ENCODE measurements at regions not wholly inside any gene's neighbourhood (a gene's known extent, or its start where the extent isn't known, plus 50 kb on each side); places are given as distances from the start of the nearest gene placed in this dataset.

DNA sequence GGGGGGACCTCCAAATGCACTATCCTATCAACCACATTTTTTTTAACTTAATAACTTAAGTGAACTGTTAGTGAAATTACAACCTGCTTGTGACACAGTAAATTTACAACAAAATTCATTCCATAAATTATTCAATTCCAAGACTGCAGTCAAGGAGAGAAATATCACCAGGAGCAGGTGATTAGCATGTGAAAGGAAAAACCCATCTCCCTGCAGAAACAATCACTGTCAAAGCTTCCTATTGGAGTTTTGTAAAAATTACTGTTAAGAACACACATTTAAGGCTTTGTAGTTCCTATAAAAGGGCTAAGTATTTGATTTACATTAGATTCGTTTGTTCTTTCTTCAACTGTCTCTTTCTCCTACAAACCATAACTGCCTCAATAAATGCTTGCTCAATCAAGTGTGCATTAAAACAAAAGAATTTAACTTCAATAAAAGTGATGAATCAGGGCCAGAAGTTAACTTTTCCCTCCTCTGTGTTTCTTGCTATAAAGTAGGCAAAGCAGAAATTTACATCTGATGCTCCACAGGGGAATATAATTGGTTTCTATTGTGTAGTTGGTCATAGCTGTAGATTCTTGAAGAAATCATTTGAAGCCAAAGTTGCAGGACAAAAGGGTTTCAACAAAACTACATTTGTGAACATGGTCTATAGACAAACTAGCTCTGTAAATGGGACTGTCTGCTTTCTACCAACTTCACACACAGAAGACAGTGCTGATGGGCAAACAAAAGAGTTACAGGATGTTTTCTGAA lies 195.1 kb upstream of the PSMD7 start:
- no peaks in the 10 kb centered on the region for H3K27me3 ChIP-seq
- no peak overlapping the region for H3K27ac ChIP-seq (replicated peaks in 1 of 4)
- WGBS = 65% methylated on average over 1 of the region's 1 CpG
- H3K4me1 ChIP-seq = no peaks in the 10 kb centered on the region
- no peak overlapping the region for H3K4me3 ChIP-seq
- H3K36me3 ChIP-seq = no peaks in the 10 kb centered on the region
- no peaks in the 10 kb centered on the region for H3K9me3 ChIP-seq
- DNase-seq (ENCODE audit: extremely low spot score) = no peak
- intact Hi-C loops (cut with DNase I) = no loop called here
- TF ChIP-seq POLR2AphosphoS5 (IDR thresholded peaks at IDR 0.05) = no peak
- TF ChIP-seq POLR2A (IDR thresholded peaks at IDR 0.05; ENCODE audit: low read depth) = no peak
- TF ChIP-seq, protein P1, sequence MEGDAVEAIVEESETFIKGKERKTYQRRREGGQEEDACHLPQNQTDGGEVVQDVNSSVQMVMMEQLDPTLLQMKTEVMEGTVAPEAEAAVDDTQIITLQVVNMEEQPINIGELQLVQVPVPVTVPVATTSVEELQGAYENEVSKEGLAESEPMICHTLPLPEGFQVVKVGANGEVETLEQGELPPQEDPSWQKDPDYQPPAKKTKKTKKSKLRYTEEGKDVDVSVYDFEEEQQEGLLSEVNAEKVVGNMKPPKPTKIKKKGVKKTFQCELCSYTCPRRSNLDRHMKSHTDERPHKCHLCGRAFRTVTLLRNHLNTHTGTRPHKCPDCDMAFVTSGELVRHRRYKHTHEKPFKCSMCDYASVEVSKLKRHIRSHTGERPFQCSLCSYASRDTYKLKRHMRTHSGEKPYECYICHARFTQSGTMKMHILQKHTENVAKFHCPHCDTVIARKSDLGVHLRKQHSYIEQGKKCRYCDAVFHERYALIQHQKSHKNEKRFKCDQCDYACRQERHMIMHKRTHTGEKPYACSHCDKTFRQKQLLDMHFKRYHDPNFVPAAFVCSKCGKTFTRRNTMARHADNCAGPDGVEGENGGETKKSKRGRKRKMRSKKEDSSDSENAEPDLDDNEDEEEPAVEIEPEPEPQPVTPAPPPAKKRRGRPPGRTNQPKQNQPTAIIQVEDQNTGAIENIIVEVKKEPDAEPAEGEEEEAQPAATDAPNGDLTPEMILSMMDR (IDR thresholded peaks at IDR 0.05) = no peak
- TF ChIP-seq EP300 (IDR thresholded peaks at IDR 0.05) = no peak

DNA sequence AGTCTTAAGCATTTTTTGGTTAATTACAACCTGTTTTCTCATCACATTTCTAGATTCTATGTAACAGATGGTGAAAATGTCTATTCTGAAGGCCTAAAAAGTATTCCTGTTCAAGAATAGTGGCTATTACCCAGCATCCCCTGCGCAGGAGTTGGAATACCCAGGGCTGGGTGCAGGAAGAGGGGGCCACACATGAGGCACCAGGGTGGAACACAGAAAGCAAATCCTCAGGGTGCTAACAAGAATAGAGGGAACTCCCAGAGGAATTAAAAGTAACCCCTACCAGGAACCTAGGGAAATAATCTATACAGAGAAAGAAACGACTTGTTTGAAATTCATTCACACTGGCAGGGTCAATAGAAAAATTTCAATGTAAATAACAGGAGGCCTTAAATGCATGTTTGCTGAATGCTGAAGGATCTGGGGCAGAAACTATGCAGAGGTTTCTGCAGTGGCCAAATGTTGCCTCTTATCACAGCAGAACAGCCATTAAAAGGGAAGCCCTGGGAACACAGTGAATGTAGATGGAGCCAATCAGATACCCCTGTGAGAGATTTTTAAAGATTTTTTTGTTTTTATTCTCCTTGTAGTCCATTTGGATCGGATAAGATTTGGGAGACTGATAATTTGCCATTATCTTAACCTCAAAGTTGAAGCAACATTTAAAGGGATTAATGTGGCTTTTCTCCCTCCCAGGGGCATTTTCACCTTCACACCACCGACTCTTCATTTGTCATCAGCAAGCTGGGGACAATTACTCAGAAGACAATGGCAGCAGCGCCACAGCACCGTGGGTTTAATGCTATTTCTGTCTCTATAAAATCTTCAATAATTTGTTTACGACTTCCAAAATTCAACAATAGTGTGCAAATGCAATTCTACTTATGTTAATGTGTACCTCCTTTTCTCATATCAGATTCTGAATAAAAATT lies 196.0 kb upstream of the PSMD7 start:
- no peak for DNase-seq (ENCODE audit: extremely low spot score)
- H3K4me1 ChIP-seq = no peaks in the 10 kb centered on the region
- intact Hi-C loops (cut with DNase I) = no loop called here
- no peak overlapping the region for H3K27ac ChIP-seq (replicated peaks in 1 of 4)
- H3K36me3 ChIP-seq = no peaks in the 10 kb centered on the region
- TF ChIP-seq, protein P1 (IDR thresholded peaks at IDR 0.05) = no peak
- TF ChIP-seq POLR2A (IDR thresholded peaks at IDR 0.05; ENCODE audit: low read depth) (no peak), EP300 (IDR thresholded peaks at IDR 0.05) (no peak), POLR2AphosphoS5 (IDR thresholded peaks at IDR 0.05) (no peak)
- H3K27me3 ChIP-seq = no peaks in the 10 kb centered on the region
- no peaks in the 10 kb centered on the region for H3K9me3 ChIP-seq
- WGBS = 65% methylated on average over 7 of the region's 7 CpGs
- H3K4me3 ChIP-seq = no peak overlapping the region

DNA sequence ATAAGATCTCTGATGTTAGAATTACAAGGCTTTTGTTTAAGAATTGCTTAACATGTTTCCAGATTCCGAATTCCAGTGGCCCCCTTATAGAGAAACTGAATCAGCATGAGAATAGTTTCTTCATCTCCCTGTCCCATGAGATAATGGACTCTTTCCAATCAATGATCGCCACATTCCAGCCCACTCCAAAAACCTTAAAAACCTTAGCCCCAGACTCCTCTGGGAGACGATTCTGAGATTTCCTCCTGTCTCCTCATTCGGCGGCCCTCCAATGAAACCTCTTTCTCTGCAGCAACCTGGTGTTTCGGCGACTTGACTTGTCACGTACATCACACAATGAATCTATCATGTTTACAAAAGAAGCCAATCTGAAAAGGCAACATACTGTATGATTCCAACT lies 197.1 kb upstream of the PSMD7 start:
- intact Hi-C loops (cut with DNase I) = no loop called here
- TF ChIP-seq POLR2A (IDR thresholded peaks at IDR 0.05; ENCODE audit: low read depth) (no peak), POLR2AphosphoS5 (IDR thresholded peaks at IDR 0.05) (no peak), EP300 (IDR thresholded peaks at IDR 0.05) (no peak)
- TF ChIP-seq, protein P1 (IDR thresholded peaks at IDR 0.05) = no peak
- DNase-seq (ENCODE audit: extremely low spot score) = no peak

DNA sequence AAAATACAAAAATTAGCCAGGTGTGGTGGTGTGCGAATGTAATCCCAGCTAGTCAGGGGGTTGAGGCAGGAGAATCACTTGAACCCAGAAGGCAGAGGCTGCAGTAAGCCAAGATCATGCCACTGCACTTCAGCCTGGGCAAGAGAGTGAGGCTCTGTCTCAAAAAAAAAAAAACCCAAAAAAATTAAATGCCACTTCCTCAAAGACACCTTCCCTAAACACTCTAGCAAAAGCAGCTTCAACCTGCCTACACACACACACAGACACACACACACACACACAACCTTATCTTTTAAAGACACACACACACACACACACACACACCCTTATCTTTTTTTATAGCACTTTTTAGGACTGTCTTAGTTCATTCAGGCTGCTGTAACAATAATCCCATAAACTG lies 201.7 kb upstream of the PSMD7 start:
- H3K4me3 ChIP-seq = no peak overlapping the region
- H3K9me3 ChIP-seq = no peaks in the 10 kb centered on the region
- H3K36me3 ChIP-seq = no peaks in the 10 kb centered on the region
- 100% methylated on average over 1 of the region's 1 CpG for WGBS
- no peak for TF ChIP-seq EP300 (IDR thresholded peaks at IDR 0.05)
- TF ChIP-seq POLR2A (IDR thresholded peaks at IDR 0.05; ENCODE audit: low read depth) = no peak
- no peak for TF ChIP-seq POLR2AphosphoS5 (IDR thresholded peaks at IDR 0.05)
- TF ChIP-seq, protein P1 (IDR thresholded peaks at IDR 0.05) = no peak
- DNase-seq (ENCODE audit: extremely low spot score) = no peak
- no peaks in the 10 kb centered on the region for H3K4me1 ChIP-seq
- H3K27me3 ChIP-seq = no peaks in the 10 kb centered on the region
- intact Hi-C loops (cut with DNase I) = no loop called here
- no peak overlapping the region for H3K27ac ChIP-seq (replicated peaks in 1 of 4)

More for the DNA sequence above, 197.1 kb upstream of the PSMD7 start:
- Histone ChIP-seq H3K27ac (replicated peaks in 1 of 4) (no peak overlapping the region), H3K9me3 (no peaks in the 10 kb centered on the region), H3K27me3 (no peaks in the 10 kb centered on the region), H3K36me3 (no peaks in the 10 kb centered on the region), H3K4me1 (no peaks in the 10 kb centered on the region), H3K4me3 (no peak overlapping the region)
- WGBS = 83% methylated on average over 8 of the region's 8 CpGs
